Ishikawa (cell line): ENCODE measurements at regions not wholly inside any gene's neighbourhood (a gene's known extent, or its start where the extent isn't known, plus 50 kb on each side); places are given as distances from the start of the nearest gene placed in this dataset.

Experiments
- CEBPB ChIP-seq: IDR thresholded peaks from 2 replicates; pipeline ENCODE4 v1.6.1; 2012
- EGR1 ChIP-seq: IDR thresholded peaks from 2 replicates; pipeline ENCODE4 v1.6.1; 2012
- FOXM1 ChIP-seq: IDR thresholded peaks from 2 replicates; pipeline ENCODE4 v1.6.1; 2012; ENCODE audit warnings: low read depth, borderline replicate concordance
- RAD21 ChIP-seq: IDR thresholded peaks from 2 replicates; pipeline ENCODE4 v1.6.1; 2012; ENCODE audit warnings: low read depth
- REST ChIP-seq: IDR thresholded peaks from 2 replicates; pipeline ENCODE4 v1.6.1; 2012; ENCODE audit warnings: low read depth, mild to moderate bottlenecking

GRCh38 chr6:105764315-105764714 lies 321.8 kb upstream of the PRDM1 start:
- TF ChIP-seq EGR1 (no peak), FOXM1 (no peak), RAD21 (no peak), REST (no peak), CEBPB (no peak)
